ENCODE measurements at regions not wholly inside any gene's neighbourhood (a gene's known extent, or its start where the extent isn't known, plus 50 kb on each side); places are given as distances from the start of the nearest gene placed in this dataset.

DNA sequence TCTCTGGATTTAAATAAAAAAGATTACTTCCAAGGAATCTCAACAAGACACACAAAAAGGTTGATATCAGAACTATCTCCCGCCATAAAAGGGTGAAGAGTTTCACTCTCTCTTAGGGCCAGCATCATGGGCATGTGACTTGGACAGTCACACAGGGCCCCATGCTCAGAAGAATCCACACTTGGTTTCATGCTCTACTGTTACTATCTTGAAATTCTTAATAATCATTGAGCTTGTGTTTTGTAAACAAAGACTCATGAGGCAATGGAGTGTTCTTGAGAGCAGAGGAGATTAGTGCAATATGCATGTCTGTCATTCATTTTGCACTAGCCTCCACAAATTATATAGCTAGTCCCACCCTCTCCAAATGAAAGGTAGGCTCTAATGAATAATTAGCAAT, 58.4 kb downstream of the HMHB1 start:
- ChIA-PET POLR2A (no interaction called here), CTCF (interaction anchor here (0.9 to 1.4 kb wide), 2 partner anchors 9 to 269 kb away, joined by 3 to 4 read pairs; no protein-coding TSS in a partner anchor)
- DNase-seq (ENCODE audit: low read depth, low spot score) = no peak
- no peak overlapping the region for H3K4me3 ChIP-seq (ENCODE audit: low read depth, low read length)
- TF ChIP-seq, protein P1, sequence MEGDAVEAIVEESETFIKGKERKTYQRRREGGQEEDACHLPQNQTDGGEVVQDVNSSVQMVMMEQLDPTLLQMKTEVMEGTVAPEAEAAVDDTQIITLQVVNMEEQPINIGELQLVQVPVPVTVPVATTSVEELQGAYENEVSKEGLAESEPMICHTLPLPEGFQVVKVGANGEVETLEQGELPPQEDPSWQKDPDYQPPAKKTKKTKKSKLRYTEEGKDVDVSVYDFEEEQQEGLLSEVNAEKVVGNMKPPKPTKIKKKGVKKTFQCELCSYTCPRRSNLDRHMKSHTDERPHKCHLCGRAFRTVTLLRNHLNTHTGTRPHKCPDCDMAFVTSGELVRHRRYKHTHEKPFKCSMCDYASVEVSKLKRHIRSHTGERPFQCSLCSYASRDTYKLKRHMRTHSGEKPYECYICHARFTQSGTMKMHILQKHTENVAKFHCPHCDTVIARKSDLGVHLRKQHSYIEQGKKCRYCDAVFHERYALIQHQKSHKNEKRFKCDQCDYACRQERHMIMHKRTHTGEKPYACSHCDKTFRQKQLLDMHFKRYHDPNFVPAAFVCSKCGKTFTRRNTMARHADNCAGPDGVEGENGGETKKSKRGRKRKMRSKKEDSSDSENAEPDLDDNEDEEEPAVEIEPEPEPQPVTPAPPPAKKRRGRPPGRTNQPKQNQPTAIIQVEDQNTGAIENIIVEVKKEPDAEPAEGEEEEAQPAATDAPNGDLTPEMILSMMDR (IDR thresholded peaks at IDR 0.05; ENCODE audit: insufficient read depth, low read length, missing control alignments) = no peak

DNA sequence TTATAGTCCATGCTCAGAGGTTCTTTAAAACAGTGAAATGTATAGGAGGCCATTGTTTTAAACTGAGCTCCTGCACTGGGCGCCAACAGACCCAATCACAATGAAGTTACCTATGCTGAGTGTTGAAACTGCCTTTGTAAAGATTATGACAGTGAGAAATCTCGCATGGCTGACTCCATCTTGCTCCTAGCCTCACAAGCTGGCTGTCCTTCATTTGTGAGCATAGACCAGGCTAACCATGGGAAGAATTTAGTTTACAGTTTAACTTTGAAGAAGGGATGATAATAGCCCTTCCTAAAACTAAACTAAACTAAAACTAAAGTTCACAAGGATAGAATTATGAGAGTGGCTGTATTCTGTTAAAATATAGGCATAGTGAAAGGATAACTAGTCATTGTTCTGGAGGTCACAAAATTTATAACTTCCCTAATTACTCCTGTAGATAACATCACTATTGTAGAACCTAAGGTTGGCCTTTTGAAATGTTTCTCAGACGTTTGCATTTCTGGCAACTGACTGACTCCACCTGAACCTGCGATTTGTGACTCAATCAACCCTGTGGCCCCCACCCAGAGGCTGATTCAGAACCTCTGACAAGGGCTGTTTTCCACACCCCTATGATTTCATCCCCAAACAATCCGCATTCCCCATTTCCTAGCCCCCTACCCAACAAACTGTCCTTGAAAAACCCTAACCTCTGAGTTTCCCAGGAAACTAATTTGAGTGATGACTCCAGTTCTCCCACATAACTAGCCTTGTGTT, 59.1 kb downstream of the HMHB1 start:
- H3K4me3 ChIP-seq (ENCODE audit: low read depth, low read length) = no peak overlapping the region
- POLR2A ChIA-PET = no interaction called here
- TF ChIP-seq, protein P1 (IDR thresholded peaks at IDR 0.05; ENCODE audit: insufficient read depth, low read length, missing control alignments) = no peak

DNA sequence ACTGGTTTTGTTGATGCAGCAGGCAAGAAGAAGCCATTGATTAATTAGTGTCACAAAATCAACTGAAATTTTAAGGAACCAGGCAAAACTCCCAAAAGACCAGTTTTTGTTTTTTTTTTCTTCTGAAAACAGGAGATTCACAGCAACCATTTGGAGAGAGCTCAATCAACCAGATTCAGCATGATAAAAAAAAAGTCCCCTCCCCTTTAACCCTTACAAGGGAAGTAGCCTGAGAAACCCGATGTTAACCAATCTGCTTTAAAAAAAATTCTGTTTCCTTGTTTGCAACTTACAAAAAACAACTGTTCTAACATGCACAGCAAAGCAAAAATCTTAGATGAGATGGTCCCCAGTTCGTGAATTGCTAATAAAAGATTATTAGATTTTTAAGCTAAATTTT, 59.7 kb downstream of the HMHB1 start:
- no peak overlapping the region for H3K4me3 ChIP-seq (ENCODE audit: low read depth, low read length)
- ChIA-PET POLR2A (no interaction called here), CTCF (no interaction called here)
- TF ChIP-seq, protein P1 (IDR thresholded peaks at IDR 0.05; ENCODE audit: insufficient read depth, low read length, missing control alignments) = no peak
- DNase-seq (ENCODE audit: low read depth, low spot score) = no peak

More for the DNA sequence above, 59.1 kb downstream of the HMHB1 start:
- CTCF ChIA-PET = interaction anchor here (1.4 kb wide), 1 partner anchor 269 kb away, joined by 4 read pairs; no protein-coding TSS in a partner anchor
- no peak for DNase-seq (ENCODE audit: low read depth, low spot score)

DNA sequence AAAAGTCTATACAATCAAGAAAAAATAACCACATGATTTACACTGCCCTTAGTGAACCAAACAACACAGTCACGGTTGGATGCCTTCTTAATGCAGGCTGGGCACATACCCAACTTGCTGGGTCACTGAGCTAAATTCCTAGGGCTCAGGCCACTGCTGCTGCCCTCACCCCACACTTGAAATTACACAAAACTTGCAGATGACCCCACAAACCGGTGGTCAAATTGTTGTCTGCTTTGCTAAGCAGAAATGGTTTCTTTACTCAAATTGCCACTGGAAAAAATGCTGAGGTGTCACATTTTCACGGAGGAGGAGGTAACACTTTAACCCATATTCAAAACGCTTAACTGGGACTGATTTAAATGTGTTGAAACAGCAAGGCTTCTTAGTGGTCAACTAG, 62.4 kb downstream of the HMHB1 start:
- no peak for DNase-seq (ENCODE audit: low read depth, low spot score)
- CTCF ChIA-PET = interaction anchor here (1.3 kb wide), 1 partner anchor 94 kb away, joined by 3 read pairs; no protein-coding TSS in a partner anchor

GRCh38 chr5:143877196-143877595, 65.2 kb downstream of the HMHB1 start:
- TF ChIP-seq, protein P1 (IDR thresholded peaks at IDR 0.05; ENCODE audit: insufficient read depth, low read length, missing control alignments) = no peak
- ChIA-PET CTCF (no interaction called here), POLR2A (no interaction called here)
- no peak overlapping the region for H3K4me3 ChIP-seq (ENCODE audit: low read depth, low read length)
- DNase-seq (ENCODE audit: low read depth, low spot score) = no peak

More for the DNA sequence above, 62.4 kb downstream of the HMHB1 start:
- TF ChIP-seq, protein P1 (IDR thresholded peaks at IDR 0.05; ENCODE audit: insufficient read depth, low read length, missing control alignments) = no peak
- H3K4me3 ChIP-seq (ENCODE audit: low read depth, low read length) = no peak overlapping the region
- POLR2A ChIA-PET = no interaction called here

DNA sequence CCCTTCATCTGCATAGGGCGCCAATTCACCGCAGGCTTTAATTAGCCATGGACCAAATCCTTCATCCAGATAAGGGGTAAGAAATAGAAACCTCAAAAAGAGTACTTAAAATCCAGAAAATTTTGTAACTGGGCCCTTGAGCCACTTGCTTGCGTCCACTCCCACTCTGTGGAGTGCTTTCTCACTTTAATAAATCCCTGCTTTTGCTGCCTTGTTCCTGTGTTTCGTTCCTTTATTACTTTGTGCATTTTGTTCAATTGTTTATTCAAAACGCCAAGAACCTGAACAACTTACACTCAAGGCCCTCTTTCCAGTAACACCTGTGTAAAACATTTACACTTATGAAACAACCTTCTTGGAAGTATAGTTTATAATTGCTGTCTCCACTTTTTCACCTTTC, 66.5 kb downstream of the HMHB1 start:
- ChIA-PET CTCF (no interaction called here), POLR2A (no interaction called here)
- TF ChIP-seq, protein P1 (IDR thresholded peaks at IDR 0.05; ENCODE audit: insufficient read depth, low read length, missing control alignments) = no peak
- H3K4me3 ChIP-seq (ENCODE audit: low read depth, low read length) = no peak overlapping the region
- no peak for DNase-seq (ENCODE audit: low read depth, low spot score)
